Caki2 (cell line): ENCODE measurements at regions not wholly inside any gene's neighbourhood (a gene's known extent, or its start where the extent isn't known, plus 50 kb on each side); places are given as distances from the start of the nearest gene placed in this dataset.
"Not testable (repeated sequence)": the region's sequence is repeated elsewhere in the genome, so short reads cannot be mapped to it uniquely, and the experiment has no call there.

Experiments
- DNase-seq: peaks from one replicate; pipeline ENCODE4 v3.0.0-alpha.2; 2015; ENCODE audit warnings: low read depth
- in situ Hi-C: cut with HindIII; loops from 2 replicates; pipeline ENCODE4 v1.10.0; 2016; ENCODE audit warnings: low sequenced_read_pairs, low pct_unique_long_range_greater_than_20kb, mixed read lengths

DNA sequence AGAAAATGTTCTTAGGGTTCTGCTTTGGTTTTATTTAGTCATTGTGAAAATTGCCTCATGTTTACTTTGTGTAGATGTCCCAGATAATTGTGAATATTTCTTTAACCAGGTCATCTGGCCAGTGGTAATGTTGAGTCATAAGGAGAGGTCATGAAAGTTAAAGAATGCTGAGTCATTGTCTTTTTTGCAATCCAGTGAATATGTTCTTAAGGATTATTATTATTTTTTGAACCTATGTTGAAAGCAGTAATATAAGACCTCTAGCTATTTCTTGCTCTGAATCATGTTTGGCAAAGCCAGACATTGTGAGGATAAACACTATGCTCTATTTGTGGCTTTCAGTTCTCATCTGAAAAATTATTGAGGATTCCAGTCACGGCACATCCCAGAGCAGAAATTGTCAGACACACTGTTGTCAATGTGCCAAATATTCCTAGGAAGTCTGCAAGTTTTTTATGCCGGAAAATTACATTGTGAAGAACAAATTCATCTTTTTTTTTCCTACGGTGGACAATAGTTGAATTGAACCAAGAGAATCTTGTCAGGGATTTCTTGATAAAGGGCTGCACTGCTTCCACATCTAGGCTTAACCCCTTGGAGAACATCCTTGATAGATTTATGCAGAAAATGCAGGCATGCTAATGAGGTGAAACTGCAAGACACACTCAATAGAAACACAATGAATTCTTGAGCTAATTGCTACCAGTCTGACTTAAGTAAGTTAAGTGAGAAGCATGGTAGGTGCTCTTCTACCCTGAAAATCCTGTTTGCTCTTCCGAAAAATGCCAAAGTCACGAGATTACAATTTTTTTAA lies 369.6 kb downstream of the ATP23 start:
- DNase-seq, result peak; percentile 94
- in situ Hi-C loops, result no loop called here

DNA sequence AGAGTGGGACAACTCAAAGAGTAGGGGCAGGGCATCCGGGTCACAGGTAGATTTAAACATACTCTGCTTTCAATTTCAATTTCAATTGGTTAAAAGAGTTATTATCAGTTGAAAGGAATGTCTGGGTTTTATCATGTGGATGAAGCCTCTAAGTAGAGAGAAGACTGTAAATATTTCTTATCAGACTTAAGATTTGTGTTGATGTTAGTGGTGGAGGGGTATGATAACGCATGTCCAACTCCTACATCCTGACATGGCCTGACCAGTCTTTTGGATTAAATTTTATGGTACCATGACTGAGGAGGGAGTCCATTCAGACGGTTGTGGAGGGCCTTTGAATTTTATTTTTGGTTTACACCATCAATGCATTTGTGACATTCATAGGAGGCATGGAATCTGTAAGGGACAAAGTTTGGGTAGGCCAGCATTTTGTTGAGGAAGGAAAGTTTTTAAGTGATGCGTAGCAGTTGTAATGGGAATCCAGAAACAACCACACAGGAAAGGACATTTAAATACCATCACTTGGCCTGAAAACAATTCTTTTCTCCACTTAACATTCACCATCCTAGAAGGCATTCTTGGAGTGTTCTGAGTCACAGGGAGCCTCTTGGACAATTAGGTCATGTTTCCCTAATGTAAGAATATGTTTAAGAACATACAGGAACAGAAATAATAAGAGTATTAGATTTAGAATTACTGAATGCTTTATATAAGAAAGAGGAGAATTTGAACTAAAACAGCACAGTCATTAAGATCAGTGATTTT lies 371.9 kb downstream of the ATP23 start:
- no peak for DNase-seq

DNA sequence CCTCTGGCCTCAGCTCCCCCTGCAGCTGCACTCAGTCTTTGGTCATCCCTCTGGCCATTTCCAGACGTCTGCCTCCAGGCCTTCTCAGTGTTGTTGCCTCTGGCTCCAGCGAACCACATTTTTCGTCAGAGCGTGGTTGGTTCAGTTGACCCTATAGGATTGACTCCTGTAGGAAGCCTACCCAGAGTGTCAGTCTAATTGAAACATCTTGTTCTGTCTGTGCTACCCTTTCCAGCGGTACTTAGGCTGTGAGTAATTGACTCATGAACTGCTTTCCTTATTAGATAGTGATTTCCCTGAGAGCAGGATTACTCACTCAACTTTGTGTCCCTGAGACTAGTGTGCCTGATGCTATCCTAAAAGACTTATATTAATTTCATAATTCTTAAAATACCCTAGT lies 373.2 kb downstream of the ATP23 start:
- in situ Hi-C loops, result no loop called here
- DNase-seq, result no peak

More for the DNA sequence above, 371.9 kb downstream of the ATP23 start:
- in situ Hi-C loops, result no loop called here

DNA sequence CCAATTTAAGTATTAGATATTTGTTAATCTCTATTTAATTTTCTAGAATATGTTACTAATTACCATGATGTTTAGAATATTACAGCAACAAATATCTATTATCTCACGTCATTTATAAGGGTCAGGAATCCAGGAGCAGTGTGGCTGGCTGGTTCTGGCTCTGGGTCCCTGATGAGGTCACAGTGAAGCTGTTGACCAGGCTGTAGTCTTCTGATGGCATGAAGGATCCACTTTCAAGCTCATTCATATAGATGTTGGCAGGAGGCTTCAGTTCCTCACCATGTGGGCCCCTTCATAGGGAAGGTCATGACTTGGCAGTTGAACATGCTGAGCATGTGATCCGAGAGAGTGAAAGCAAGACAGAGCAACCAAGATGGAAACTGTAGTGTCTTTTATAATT lies 375.6 kb downstream of the ATP23 start:
- DNase-seq, result no peak
- in situ Hi-C loops, result no loop called here

DNA sequence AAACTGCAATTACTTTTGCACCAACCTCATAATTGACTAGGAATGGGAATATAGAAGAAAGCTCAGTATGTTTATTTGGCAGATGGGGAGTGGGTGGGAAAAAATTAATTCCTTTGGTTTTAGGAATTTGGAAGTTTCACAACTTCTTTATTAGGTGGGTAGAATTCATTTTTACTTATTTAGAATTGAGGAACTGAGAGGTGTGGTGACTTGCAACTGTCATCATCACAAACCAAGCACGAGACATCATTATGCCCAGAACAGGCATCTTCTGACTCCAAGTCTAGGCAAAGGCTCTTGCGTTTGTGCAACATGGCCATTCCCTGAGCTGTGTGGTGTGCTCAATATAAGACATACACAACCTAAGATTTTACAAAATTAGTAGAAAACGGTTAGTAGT lies 380.0 kb downstream of the ATP23 start:
- in situ Hi-C loops, result no loop called here
- no peak for DNase-seq

DNA sequence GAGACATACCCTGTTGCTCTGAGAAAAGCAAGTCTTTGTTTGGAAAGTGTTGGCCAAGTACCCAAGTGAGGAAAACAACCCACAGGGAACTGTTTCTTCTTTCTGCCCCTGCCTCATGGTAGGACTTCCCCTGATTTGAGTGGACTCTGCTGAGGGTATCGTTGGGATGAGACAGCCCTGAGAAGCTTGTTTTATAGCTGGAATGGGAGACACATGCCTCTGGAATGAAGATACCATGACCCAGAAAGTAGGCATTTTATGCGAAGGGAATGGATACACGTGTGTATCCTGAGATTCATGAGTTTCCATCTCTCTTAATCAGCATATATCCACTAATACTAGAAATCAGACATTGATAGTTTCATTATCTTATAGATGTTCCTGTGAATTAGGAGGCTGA lies 382.3 kb downstream of the ATP23 start:
- in situ Hi-C loops, result no loop called here

DNA sequence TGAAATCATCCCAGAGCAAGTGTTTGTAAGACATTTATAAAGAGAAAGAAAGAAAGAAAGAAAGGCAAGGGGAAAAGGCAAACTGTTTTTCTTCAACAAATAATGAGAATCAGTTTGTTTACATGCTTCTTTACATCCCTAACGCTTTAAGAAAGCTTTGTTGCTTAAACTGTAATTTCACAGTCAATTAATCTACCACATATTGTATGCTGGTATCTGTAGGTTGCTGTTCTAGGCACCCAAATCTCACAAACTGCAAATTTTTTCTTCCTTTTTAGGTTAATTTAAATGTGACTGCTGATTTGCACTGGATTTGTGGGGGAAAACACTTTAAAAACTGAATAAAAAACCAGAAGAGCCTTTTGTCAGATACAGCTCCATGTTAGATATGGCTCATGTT lies 384.2 kb downstream of the ATP23 start:
- no peak for DNase-seq
- in situ Hi-C loops, result no loop called here

More for the DNA sequence above, 382.3 kb downstream of the ATP23 start:
- no peak for DNase-seq

DNA sequence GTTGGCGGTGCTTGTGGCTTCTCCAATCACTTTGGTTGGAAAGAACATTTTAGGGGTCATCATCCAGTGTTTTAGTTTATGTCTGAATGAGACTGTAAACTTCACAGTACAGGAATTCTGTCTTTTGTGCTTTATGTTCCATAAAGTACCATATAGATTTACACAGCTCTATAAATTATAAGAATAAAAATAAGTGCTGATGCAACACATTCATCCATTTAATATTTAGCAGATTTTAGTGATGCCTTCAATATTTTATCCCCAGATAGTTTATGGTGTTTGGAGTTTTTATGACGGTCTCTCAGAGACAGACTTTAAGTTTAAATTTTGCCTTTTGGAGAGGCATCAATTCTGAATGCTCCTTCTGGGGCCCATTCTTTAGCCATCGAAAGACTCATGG lies 385.2 kb downstream of the ATP23 start:
- in situ Hi-C loops, result no loop called here

DNA sequence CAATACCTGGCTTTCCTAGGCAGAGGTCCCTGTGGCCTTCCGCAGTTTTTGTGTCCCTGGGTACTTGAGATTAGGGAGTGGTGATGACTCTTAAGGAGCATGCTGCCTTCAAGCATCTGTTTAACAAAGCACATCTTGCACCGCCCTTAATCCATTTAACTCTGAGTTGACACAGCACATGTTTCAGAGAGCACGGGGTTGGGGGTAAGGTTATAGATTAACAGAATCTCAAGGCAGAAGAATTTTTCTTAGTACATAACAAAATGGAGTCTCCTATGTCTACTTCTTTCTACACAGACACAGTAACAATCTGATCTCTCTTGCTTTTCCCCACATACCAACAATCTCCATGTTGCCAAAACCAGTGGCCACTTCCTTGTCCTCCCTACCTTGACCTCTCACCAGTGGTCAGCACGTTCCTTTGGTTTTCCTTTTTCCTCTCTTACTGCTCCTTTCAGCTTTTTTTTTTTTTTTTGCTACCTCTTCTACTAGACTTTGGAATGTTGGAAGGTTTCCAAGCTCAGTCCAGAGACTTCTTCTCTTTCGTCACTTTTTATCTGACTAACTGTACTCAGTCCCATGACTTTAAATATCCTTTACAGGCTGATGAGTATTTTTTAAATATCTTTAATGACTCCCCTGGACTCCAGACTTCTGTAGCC lies 395.3 kb downstream of the ATP23 start:
- in situ Hi-C loops, result not testable (repeated sequence)
- peak; percentile 97 for DNase-seq

More for the DNA sequence above, 385.2 kb downstream of the ATP23 start:
- no peak for DNase-seq

DNA sequence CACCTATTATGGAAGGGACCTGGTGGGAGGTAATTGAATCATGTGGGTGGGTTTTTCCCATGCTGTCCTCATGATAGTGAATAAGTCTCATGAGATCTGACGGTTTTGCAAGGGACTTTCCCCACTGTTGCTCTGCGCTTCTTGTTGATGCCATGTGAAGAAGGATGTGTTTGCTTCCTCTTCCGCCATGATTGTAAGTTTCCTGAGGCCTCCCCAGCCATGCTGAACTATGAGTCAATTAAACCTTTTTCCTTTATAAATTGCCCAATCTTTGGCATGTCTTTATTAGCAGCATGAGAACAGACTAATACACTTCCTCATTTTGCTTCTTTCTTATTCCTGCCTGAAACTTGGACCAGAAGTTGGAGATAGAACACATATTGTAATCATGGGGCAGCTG lies 396.2 kb downstream of the ATP23 start:
- in situ Hi-C loops, result not testable (repeated sequence)
- peak; percentile 68 for DNase-seq

DNA sequence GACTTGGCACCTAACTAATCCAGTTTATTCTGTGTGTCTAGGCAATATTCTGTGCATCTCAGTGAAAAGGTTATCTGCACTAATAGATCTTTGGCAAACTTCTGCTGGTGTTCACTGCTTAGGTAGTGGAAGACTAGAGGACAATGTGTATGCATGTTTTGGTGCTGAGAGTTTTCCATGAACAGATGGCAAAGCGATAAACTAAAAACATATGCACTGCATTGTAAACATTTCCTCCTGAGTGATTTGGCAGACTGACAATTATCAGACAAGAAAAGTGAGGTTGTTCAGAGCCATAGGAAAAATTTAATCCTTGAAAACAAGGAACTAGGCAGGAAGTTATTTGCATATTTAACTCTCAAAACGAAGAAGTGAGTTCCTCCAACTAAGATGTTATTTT lies 400.4 kb downstream of the ATP23 start:
- no peak for DNase-seq

DNA sequence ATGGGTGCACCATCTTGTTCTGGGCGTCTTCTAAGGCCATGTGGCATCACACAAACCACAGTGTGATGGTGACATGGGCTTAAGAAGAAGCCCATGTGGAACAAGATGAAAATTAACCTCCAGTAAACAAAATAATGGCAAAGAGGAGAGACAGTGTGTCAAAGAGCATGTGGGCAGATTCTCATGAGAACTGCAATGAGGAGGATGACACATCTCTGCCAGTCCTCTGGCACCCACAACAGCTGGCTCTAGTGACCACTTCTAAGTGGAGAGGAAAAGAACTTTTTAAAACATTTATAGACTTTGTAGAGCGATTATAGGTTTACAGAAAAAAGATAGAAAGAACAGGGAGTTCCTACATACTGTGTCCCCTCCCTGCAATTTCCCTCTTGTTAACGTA lies 401.4 kb downstream of the ATP23 start:
- no peak for DNase-seq
- in situ Hi-C loops, result no loop called here

More for the DNA sequence above, 400.4 kb downstream of the ATP23 start:
- in situ Hi-C loops, result no loop called here

DNA sequence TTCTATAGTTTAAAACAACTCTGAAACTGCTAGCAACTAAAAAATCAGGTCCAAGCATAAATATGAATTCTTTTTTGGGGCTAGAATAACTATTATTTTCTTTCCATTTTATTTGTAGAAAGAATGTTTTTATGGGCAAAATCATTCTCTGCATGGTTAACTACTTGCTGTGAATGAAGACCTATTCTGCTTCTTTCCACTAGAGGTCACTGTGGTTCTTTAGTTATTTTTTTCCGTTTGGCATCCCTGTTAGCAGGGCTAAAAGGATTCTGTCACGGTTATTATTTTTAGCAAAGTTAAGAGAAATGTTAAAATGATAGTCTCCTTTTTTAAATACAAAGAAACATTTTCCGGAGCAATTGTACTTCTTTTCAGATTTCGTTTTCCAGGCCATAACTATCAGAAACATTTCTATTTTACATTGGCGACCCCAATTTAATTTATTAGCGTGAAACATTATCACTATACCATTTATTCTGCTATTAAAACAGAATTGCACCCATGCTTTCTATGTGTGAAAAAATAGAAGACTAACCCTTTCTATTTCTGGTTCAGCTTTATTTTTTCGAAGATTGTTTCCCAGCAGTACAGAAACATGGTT lies 404.8 kb downstream of the ATP23 start:
- in situ Hi-C loops, result no loop called here
- DNase-seq, result peak; percentile 54

DNA sequence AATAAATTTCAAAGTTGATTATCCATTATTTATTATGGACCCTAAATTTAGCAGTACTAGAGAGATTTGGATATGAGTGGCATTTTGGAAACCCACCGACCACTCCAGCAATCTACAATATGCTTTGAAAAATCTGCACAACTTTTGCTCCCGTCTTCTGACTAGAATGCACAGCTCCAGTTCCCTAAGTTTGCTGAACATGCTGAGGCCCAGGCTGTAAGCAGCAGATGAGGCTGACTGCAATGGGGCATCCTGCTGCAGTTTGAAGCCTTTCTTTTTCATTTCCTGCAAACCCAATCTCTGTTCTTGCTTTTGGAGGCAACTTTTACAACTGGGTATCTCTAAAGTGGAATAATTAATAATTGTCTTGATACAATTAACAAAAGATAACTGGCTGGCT lies 405.8 kb downstream of the ATP23 start:
- no peak for DNase-seq
- in situ Hi-C loops, result no loop called here

DNA sequence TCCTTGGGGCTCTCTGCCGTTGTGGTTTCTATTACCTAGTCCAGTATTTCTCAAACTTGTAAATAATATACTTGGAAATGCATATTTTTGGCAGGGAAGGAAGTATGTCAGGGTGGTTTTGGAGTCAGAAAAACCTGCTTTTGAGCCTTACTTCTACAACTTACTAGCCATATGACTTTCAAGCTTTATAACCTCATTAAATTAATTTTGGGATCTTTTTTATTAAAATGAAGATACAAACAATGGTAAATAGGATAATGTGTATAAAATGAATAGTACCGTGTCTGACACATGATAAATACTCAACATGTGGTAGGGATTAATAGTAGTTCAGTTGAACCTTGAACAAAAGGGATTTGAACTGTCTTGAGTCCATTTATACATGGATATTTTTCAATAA lies 406.3 kb downstream of the ATP23 start:
- in situ Hi-C loops, result no loop called here
- no peak for DNase-seq

DNA sequence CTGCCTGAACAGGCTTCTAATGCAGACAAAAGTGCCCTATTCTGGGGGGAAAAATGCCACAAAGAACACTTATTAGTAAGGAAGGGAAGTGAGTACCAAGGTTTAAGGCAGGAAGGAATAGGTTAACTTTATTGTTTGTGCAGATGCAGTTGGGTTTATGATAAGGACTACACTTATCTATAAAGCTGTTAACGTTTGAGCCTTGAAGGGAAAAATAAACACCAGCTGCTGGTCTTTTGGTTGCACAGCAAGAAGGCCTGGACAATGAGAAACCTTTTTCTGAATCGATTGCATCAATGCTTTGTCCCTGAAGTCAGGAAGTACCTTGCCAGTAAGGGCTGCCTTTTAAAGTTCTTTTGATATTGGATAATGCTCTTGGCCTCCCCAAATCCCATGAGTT lies 407.8 kb downstream of the ATP23 start:
- in situ Hi-C loops, result no loop called here
- no peak for DNase-seq

DNA sequence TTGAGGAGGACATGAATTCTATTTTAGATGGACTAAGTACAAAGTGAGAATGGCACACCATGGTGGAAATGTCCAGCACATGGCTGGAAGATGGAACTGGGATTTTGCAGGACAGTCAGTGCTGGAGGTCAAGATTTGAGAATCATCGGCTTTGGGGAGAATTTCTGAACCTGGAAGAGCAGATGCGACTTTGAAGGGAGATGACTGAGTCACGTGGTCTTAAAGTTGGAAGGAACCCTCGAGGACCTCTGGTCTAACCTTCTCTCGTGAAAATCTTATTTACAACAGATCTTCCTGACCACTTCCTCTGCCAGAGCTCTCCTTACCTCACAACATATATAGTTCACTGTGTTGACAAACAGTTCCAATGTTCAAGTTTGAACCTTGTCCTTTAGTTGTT lies 415.4 kb downstream of the ATP23 start:
- in situ Hi-C loops, result no loop called here
- no peak for DNase-seq

DNA sequence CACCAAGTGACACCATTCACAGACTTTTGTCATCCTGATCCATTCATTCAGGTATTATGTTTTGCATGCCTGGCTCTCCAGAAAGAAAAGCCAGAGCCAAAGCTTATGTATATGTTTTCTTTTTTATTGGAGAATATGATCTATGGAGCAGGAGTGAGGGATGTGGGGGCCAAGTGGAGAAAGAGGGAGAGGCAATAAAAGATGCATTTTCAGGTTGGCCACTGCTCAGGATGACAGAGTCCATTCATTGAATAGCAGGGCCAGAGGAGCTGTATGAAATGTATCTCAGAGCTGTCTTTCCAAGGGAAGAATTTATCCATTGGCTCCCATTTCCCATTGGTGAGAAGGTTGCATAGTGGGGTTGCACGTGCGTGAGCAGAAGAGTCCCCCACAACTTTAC lies 416.1 kb downstream of the ATP23 start:
- no peak for DNase-seq
- in situ Hi-C loops, result no loop called here

DNA sequence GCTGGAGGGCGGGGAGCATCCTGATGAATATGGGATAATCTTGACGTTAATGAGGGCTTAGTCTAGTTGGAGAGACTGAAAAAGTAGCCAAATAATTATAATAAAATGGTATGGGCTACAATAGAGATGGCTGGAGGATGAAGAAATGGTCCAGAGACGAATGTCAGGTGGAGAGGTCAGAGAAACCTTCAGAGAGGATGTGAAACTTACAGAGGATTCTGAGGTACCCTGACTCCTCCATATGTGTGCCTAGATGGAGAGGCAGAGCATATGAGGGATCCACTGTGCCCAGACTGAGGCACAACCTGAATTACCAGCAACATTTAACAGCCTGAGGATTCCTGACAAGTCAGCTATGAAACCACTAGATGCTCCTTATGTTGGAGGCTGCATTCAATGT lies 417.0 kb downstream of the ATP23 start:
- no peak for DNase-seq
- in situ Hi-C loops, result no loop called here
